Activated T-cell treated with anti-CD3 and anti-CD28 coated beads for 48 hours (primary cell): ENCODE measurements at regions not wholly inside any gene's neighbourhood (a gene's known extent, or its start where the extent isn't known, plus 50 kb on each side); places are given as distances from the start of the nearest gene placed in this dataset.
"Not testable (repeated sequence)": the region's sequence is repeated elsewhere in the genome, so short reads cannot be mapped to it uniquely, and the experiment has no call there.

ENCODE experiments used
- DNase-seq: peaks from one replicate; pipeline ENCODE4 v3.0.0-alpha.2; 2020; ENCODE audit warnings: low read depth

DNA sequence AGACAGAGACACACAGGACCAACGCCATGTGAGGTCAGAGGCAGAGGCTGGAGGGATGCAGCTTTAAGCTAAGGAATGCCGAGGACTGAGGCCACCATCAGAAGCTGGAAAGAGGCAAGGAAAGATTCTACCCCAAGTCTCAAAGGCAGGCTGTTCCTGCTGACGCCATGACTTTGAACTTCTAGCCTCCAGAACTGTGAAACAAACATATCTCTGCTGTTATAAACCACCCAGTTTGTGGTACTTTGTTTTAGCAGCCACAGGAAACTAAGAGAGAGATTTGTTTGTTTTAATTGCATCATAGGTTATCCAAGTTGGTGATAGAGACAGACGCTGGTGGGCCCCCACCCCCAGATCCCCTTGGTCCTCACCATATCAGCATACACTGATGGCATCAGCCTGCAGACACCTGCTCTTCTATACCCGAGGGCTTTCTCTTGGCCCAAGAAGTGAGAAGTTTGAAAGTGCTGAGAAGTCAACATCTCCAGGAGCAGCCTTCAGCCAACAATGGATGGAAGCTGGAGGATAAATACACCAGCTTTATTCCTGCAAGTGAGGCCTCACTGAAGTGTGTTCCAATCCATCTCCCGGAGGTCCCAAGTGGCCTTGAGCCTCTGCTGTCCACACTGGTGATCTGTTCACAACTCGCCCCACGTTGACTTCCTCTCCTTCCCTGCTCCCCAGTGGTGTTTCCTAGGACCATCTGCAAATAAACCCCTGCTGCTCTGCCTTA, 154.7 kb downstream of the BTBD3 start:
- no peak for DNase-seq

DNA sequence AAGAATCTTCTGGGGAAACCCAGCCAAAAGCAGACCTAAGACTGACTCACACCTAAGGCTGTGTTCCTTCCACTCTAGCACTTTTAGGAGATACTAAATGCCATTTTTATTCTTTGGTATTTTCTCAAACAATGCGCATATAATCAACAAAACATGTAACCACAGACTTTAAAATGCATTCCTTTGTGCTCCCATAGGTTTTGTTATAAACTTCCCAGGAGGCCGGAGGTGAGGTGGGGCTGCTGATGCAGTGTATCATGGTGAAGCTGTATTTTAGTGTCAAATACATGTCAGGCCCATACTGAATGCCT, 155.2 kb downstream of the BTBD3 start:
- no peak for DNase-seq

DNA sequence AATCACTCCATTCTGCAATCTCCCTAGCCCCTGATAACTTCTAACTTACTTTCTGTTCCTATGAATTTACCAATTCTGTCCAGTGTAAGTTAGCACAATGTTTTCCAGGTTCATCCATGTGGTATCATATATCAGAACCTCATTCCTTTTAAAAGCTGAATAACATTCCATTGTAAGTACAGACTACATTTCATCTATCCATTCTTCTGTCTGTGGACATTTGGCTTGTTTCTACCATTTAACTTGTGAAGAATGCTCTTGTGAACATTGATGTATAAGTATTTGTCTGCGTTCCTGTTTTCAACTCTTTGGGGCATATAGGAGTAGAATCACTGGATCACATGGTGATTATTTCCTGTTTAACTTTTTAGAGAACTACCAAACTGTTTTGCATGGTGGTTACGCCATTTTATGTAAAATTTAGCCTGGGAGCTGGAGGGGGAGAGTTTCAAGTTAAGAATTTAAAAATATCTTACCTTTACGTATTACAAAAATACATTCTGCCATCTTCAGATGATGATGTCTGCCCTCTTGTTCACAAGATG, 156.5 kb downstream of the BTBD3 start:
- no peak for DNase-seq

DNA sequence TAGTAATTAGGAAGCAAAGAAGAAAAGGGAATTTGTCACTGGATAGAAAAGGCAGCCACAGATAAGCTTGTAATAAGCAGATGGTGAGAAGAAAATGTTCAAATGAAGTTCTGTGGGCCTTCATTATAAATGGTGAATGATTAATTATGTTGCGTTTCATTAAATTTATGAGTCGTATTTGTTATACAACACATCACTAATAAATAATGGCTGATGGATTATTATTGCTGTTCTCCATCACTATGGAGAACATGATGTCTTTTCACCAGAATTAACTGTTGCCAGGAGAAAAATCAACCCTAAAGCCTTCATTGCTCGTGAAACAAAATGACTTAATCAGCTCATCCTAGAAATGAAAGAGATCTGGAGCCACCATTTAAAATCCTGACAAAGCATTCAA, 158.5 kb downstream of the BTBD3 start:
- no peak for DNase-seq

DNA sequence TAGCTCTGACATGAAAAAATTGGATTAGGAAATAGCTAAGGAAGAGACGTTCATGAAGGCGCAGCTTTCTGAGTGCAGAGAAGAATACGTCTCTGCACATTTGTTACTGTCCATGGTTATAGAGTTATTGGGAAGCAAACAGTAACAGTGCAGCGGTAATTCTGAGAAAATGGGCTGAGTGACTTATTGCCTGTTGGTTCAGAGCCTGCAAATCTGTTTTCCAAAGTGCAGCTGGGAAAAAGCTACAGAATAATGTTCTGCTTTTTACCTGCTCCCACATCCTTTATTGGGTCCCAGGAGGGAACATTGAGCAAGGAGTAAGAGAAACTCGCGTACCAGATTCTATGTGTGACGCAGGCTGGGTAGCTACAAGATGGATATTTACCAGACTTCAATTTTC, 160.2 kb downstream of the BTBD3 start:
- no peak for DNase-seq

DNA sequence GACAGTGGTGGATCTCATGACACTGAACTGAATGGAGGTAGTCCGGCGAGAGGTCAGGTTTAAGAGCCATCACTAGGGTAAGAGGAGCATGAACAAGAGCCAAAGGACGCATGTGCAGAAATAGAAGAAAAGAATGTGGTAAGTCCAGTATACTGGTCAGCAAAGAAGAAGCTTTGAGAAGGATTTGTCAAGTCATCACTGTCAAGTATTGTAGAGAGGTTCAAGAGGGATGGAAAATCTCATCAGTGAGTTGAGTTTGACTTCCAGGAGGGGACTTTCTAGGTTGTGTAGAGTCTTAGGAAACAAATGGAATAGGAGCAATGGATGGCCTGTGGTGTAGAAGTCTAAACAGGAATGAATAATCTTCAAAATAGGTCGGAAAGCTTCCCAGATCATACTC, 161.8 kb downstream of the BTBD3 start:
- no peak for DNase-seq

DNA sequence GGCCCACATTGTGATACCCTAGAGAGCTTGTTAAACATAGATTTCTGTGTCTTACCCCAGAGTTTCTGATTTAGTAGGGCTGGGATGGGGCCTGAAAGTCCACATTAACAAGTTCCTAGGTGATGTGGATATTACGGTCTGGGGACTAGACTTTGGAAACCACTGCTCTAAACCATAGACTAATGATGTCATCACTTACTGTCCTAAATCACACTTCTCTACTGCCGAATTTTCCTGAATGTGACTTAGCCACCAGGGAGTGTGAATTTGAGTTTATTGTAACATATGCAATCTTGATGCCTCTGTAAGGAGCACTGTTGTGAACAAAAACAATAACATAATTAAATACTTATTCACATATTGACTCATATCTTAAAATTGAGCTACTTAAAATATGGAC, 165.6 kb downstream of the BTBD3 start:
- DNase-seq: no peak

DNA sequence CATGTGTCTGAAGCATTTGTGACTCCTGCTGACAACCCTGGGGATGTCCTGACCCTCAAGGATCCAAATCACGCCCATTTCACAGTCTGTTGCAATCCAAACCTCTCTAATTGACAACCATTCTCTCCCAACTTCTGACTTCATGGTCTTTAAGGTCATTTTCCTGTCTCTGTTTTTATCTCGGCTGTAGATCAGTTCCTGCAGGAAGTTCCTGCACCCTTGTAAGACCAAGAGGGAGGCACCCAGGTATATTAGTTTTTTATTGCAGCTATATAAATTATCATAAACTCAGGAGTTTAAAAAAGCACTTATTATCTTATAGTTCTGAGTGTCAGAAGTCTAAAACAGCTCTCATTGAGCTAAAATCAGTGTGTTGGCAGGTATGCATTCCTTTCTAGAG, 166.8 kb downstream of the BTBD3 start:
- DNase-seq: no peak

DNA sequence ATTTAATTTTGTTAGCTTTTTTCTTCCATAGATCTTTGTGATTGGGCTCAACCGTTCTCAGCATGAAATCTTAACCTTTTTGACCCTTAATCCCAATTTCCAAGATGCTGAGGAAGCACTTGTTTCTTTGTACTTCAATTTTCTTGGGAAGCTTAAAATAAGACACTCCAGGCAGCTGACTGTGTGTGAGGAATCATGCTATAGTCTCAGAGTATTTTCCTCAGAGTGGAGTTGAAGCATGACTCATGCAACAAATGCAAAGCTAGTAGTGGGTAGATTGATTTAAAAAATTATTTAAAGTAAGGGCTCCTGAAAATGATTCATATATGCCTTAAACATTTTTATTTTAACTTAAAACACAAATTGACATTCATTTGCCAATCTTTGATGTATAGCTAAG, 168.7 kb downstream of the BTBD3 start:
- no peak for DNase-seq

DNA sequence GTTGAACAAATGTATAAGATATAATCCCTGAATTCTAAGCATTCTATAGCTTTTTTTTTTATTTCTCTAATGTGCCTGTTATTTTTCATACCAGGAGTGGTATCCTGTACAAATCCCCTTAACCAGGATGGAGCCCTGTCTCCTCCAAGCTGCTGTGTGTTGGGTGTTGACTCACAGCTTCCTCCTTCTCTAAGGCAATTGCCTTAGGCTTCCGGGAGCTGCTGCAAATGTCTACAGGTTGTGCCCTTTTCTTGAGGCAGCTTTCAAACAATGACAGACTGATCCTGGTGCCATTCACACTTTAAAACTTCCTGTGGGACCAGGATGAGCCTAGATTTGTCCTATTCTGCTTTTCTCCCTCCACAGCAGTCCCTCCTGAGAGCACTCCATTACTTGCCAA, 173.2 kb downstream of the BTBD3 start:
- no peak for DNase-seq

DNA sequence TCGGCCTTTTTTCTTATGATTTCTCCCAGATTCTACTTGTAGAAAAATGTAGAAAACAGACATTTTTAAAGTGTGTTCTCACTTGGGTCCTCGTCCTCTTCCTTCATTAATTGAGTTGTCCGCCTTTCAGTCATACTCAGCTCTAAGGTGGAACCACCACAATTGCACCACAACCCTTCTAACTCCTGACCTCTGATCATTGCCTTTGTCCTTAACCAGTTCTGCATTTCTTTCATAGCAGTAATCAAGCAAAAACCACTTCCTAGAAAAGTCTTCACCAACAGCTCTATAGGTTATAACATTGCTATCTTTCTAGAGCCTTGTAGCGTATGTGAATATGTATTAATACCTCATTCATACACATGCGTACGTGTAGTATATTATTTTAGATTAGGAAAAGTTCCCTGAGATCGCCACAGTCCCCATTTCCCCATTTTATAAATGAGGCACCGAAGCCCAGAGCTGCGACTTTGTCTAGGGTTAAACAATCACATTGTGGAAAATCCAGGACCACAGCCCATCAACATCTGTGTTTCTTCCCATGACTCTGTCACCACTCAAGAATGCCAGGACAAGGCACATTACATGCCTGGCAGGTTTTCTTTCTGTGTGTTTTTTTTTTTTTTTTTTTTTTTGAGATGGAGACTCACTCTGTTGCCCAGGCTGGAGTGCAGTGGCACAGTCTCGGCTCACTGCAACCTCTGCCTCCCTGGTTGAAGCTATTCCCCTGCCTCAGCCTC, 175.5 kb downstream of the BTBD3 start:
- DNase-seq: no peak

DNA sequence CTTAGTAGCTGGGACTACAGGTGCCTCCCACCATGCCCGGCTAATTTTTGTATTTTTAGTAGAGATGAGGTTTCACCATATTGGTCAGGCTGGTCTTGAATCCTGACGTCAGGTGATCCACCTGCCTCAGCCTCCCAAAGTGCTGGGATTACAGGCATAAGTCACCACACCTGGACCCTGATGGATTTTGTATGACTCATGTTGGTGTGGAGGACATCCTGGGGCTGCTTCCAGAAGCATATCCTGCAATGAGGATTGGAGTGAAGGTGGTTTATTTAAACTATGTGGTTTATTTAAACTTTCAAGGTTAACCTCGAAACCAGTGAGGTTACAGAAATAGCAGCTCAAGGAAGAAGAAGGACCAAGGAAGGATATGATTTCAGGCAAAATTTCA, 176.1 kb downstream of the BTBD3 start:
- DNase-seq: not testable (repeated sequence)

DNA sequence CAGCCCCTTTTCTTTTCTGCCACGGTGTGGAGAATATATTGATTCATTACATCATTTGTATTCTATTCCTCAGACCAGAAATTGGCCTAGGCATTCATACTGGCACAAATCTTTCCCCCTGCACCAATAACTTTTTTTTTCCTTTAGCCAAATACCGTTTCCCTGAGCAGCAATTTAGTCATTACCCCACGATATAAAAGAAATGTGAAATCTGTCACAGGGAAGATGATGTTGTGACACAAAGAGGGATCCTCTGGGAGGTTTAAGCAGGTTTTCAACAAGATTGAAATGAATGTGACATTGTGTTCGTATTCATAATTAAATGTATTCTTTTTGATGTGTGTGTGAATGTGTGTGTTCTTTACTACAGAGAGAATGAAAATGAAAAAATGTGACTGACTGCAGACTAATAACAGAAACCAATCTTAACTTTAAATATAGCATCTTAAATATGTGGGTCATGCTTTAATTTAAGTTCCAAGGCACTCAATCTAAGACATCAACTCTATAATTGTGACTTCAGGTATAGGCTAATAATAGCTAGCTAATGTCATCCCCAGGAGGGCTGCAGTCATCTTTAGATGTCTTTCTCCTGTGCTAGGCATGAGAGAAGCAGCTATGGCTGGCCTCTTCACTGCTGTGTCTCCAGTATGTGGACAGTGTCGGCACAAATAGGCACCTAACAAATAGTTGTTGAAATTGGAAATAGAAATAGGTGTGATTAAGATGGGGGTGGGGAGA, 177.7 kb downstream of the BTBD3 start:
- DNase-seq: no peak

DNA sequence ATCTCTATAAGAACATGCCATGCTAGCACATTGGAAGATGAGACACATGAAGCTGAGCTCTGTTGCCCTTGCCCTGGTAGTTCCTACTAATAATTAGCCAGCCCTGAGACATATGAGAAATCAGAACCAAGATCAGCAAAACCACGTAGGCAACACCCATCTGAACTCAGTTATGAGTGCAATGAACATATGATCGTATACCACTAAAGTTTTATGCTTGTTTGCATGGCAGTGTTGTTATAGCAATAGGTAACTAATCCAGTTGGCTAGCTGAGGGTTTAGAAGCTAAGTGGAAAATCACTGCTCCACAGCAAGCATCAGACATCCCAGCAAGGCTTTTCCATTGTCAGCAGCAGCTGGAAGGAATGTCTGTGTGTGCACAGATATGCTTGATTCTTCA, 180.7 kb downstream of the BTBD3 start:
- no peak for DNase-seq

DNA sequence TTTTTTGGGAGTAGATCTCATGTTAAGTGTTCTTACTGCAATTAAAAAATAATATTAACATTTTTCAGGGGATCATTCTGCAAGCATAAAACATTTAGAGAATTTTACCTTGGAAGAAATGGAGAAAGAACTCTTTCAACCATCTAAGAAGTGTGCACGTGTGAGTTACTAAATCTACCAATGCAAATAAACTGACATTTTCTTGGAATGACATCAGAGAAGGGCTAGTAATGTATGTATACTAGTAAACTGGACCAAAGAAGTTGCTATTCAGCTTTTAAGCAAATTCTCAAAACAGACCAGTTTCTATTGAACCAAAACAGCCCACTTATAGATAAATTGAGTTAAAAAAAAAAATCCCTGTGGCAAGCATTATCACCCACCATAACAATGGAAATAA, 191.2 kb downstream of the BTBD3 start:
- DNase-seq: no peak

DNA sequence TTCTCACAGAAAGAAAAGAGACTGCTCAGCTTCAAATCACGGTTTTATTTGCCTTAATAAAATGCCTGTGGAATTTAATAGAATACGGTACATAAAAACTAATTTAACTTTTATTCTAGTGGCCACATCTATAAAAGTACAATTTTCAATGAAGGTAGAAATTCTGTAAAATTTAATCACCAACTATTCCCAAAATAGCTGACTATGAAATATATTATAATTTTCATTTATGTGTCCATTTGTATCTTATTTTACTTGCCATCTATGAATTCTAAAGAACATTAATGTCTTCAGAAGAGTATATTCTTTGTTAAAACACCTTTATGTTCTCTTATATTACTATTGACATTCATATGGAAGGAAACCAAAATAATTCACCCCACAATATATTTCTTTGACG, 192.6 kb downstream of the BTBD3 start:
- DNase-seq: no peak

DNA sequence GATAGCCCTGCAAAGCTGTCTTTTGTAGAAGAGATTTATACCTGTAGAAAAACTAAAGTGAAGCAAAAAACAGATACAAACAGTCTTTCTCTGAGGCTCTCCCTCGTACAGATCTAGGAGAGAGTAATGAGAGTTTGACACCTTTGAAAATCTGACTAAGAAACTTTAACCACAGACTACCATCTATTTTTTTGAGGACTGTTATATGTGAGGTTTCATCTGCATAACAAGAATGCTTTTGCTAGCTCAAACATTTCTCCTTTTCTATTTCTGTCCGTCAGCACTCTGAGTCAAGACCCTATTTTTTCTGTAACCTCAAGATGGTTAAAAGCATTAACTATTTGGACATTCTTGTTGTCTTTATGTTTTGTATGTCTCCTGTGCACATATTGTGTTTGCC, 193.0 kb downstream of the BTBD3 start:
- DNase-seq: no peak

DNA sequence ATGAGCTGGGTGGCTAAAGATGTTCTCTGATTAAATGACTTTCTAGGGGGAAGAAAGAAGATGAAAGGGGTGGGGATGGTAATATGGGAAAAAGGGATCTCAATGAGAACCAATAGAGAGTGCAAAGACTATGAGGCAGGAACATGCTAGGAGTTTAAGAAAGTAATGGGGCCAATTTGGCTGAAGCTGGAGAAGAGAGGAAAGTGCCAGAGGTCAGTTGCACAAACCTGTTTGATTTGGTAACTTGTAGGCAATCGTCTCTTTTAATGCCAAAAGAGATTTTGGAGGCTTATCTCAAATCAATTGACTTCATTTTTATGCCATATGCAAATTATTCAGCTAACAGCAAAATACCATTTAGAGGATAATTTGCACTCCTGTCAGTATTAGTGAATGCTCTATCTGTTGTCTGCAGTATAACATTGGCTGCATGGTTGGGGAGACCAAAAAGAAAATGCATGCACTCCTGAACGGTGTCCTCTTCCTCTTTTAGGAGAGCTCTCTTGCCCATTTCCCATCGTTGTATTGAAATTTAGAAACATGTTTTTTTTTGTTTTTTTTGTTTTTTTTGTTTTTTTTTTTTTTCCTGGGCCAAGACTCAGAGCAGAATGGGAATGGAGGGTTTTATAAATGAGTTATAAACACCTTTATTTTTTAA, 193.9 kb downstream of the BTBD3 start:
- DNase-seq: no peak

DNA sequence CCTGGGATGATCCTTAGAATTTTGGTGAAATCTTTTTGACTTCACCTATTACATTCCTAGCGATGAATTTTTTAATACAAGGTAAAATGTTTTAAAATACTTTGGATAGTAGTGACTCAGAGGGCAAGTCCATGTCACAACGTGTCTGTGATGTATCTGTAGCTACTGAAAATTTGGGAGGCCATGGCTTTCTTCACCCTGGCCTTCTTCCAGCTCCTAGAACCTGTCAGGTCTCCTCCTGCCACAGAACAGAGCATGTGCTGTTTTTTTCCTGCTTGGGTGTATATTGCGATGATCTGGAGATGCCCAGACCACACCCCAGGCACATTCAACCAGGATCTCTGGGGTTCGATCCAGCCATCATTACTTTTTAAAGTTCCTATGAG, 194.4 kb downstream of the BTBD3 start:
- DNase-seq: no peak

DNA sequence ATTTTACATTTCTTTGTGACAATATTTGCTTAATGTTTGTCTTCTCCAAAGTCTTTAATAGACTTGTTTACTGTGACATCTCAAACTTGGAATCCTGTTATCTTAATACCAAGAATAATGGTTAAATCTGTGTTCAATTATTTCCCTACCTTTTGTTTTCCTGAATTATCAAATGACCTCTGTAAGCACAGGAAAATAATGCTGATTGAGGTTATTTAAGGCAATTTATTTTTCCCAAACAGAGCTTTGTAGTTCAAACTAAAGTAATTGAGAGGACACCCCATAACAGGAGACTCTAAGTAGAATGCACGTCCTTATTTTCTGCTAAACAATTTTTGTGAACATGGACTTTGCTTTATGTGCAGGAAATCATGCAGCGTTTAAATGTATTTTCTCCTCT, 195.0 kb downstream of the BTBD3 start:
- DNase-seq: no peak

DNA sequence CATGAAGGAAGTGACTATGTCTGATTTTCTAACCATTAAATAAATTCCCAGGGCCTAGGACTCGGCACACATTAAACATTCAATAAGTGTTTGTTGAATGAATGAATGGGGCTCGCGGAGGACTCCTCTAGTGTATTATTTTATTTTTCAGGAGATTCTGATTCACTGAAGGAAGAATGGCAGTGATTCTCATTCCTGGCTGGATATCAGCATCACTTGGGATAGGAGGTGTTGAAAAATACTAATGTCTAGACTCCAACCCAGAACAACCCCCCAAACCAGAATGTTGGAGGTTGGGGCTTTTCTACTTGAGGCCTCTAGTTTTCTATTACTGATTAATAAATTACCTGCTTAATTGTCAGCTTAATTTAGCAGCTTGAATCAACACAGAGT, 195.4 kb downstream of the BTBD3 start:
- DNase-seq: no peak

DNA sequence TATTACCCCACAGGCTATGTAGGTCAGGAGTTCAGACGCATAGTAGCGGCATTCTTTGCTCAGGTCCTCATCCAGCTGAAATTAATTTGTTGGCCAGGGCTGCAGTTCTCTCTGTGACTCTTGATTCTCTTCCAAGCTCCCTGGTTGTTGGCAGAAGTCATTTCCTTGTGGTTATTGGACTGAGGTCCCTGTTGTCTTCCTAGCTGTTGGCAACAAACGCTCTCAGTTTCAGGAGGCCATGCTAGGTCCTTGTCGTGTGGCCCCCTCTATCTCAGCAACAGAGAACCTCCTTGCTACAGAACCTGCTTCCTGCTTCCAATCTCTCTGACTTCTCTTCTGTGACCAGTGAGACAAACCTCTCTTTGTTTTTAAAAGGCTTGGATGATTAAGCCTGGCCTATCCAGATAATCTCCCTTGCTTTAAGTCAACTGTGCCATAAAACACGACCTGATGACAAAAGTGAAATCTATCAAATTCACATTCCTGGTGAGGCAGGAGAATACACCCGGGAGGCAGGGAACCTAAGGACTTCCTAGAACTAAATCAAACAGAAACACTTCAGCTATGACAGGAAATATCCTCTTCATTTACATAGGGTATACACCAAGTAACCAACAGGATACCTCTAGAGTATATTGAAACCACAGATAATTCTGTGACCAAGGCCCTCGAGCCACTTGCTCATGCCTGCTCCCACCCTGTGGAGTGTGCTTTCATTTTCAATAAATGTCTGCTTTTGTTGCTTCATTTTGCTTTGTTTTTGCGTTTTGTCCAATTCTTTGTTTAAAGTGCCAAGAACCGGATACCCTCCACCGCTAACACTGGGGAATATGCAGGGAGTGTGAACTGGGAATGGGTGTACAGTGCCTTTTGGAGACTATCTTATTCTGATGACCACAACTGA, 196.0 kb downstream of the BTBD3 start:
- no peak for DNase-seq
